A549 (cell line): ENCODE measurements at regions not wholly inside any gene's neighbourhood (a gene's known extent, or its start where the extent isn't known, plus 50 kb on each side); places are given as distances from the start of the nearest gene placed in this dataset.

Experiments
- POLR2A ChIP-seq: IDR thresholded peaks from 2 replicates; pipeline ENCODE4 v1.6.1; 2012; ENCODE audit warnings: mild to moderate bottlenecking, low read length
- TF ChIP-seq, protein P1 (sequence below): IDR thresholded peaks from 2 replicates; pipeline ENCODE4 v1.6.1; 2012
- TF ChIP-seq, protein P2 (sequence below): fragments of 200-600 bp; sonication (generic); IDR thresholded peaks from 2 replicates; pipeline ENCODE4 v1.6.1; 2016; ENCODE audit warnings: antibody characterized with exemption, mild to moderate bottlenecking, moderate library complexity
- TF ChIP-seq, protein P3 (sequence below): fragments of >200 bp; sonication (Bioruptor Twin); formaldehyde crosslinking; IDR thresholded peaks from 3 replicates; pipeline ENCODE4 v1.5.1; 2016
- TF ChIP-seq, protein P4 (sequence below): fragments of 250-450 bp; sonication (Bioruptor Pico); IDR thresholded peaks from 2 replicates; pipeline ENCODE4 v1.5.0; 2021; ENCODE audit warnings: mild to moderate bottlenecking, moderate library complexity, borderline replicate concordance

DNA sequence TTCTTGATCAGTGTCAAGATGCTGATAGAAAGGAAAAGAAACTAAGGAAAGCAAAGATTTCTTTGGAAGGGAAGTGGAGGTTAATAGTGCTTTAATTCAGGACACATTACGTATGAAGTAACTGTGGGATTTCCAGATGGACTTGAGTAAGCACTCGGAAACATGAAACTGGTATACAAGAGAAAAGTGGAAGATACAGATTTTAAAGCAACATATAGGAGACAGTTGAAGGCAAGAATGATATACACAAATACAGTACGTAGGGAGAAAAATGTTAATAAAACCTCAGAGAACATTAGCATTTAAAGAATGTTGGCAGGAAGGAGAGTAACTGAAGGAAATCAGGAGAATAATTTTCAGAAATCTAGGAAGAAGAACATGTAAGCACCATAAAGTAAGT, 730.9 kb upstream of the ADGRL2 start:
- TF ChIP-seq, protein P1, sequence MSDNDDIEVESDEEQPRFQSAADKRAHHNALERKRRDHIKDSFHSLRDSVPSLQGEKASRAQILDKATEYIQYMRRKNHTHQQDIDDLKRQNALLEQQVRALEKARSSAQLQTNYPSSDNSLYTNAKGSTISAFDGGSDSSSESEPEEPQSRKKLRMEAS: no peak
- TF ChIP-seq, protein P2, sequence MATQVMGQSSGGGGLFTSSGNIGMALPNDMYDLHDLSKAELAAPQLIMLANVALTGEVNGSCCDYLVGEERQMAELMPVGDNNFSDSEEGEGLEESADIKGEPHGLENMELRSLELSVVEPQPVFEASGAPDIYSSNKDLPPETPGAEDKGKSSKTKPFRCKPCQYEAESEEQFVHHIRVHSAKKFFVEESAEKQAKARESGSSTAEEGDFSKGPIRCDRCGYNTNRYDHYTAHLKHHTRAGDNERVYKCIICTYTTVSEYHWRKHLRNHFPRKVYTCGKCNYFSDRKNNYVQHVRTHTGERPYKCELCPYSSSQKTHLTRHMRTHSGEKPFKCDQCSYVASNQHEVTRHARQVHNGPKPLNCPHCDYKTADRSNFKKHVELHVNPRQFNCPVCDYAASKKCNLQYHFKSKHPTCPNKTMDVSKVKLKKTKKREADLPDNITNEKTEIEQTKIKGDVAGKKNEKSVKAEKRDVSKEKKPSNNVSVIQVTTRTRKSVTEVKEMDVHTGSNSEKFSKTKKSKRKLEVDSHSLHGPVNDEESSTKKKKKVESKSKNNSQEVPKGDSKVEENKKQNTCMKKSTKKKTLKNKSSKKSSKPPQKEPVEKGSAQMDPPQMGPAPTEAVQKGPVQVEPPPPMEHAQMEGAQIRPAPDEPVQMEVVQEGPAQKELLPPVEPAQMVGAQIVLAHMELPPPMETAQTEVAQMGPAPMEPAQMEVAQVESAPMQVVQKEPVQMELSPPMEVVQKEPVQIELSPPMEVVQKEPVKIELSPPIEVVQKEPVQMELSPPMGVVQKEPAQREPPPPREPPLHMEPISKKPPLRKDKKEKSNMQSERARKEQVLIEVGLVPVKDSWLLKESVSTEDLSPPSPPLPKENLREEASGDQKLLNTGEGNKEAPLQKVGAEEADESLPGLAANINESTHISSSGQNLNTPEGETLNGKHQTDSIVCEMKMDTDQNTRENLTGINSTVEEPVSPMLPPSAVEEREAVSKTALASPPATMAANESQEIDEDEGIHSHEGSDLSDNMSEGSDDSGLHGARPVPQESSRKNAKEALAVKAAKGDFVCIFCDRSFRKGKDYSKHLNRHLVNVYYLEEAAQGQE: no peak
- TF ChIP-seq, protein P3, sequence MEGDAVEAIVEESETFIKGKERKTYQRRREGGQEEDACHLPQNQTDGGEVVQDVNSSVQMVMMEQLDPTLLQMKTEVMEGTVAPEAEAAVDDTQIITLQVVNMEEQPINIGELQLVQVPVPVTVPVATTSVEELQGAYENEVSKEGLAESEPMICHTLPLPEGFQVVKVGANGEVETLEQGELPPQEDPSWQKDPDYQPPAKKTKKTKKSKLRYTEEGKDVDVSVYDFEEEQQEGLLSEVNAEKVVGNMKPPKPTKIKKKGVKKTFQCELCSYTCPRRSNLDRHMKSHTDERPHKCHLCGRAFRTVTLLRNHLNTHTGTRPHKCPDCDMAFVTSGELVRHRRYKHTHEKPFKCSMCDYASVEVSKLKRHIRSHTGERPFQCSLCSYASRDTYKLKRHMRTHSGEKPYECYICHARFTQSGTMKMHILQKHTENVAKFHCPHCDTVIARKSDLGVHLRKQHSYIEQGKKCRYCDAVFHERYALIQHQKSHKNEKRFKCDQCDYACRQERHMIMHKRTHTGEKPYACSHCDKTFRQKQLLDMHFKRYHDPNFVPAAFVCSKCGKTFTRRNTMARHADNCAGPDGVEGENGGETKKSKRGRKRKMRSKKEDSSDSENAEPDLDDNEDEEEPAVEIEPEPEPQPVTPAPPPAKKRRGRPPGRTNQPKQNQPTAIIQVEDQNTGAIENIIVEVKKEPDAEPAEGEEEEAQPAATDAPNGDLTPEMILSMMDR: no peak
- TF ChIP-seq, protein P4, sequence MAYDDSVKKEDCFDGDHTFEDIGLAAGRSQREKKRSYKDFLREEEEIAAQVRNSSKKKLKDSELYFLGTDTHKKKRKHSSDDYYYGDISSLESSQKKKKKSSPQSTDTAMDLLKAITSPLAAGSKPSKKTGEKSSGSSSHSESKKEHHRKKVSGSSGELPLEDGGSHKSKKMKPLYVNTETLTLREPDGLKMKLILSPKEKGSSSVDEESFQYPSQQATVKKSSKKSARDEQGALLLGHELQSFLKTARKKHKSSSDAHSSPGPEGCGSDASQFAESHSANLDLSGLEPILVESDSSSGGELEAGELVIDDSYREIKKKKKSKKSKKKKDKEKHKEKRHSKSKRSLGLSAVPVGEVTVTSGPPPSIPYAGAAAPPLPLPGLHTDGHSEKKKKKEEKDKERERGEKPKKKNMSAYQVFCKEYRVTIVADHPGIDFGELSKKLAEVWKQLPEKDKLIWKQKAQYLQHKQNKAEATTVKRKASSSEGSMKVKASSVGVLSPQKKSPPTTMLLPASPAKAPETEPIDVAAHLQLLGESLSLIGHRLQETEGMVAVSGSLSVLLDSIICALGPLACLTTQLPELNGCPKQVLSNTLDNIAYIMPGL (CRISPR knock-in tag): no peak
- TF ChIP-seq POLR2A: no peak
